D721Med (cell line): ENCODE measurements at regions not wholly inside any gene's neighbourhood (a gene's known extent, or its start where the extent isn't known, plus 50 kb on each side); places are given as distances from the start of the nearest gene placed in this dataset.
"Not testable (repeated sequence)": the region's sequence is repeated elsewhere in the genome, so short reads cannot be mapped to it uniquely, and the experiment has no call there.

Source experiments
- DNase-seq: peaks from one replicate; pipeline ENCODE4 v3.0.0; 2011; ENCODE audit warnings: low spot score; ENCODE audit not compliant: insufficient read length
- FAIRE-seq: peaks from 2 replicates; lab custom pipeline; 2011; peaks lifted over from hg19 to GRCh38; lab: Jason Lieb, UNC
- CTCF ChIP-seq: IDR thresholded peaks from 2 replicates; pipeline ENCODE4 v1.5.1; 2012; ENCODE audit warnings: mild to moderate bottlenecking, control low read depth; ENCODE audit not compliant: insufficient read depth; ENCODE audit errors: missing control alignments

- DNase-seq (no peak), FAIRE-seq (no peak)
- no peak for TF ChIP-seq CTCF
Measured at GRCh38 chr15:92843326-92843725, 56.8 kb upstream of the CHD2 start.

- DNase-seq (no peak), FAIRE-seq (no peak)
- no peak for TF ChIP-seq CTCF
Measured at GRCh38 chr15:92843814-92844213, 56.3 kb upstream of the CHD2 start.

GRCh38 chr15:92845126-92845508 is 55.0 kb upstream of the CHD2 start:
- FAIRE-seq (no peak), DNase-seq (no peak)
- no peak for TF ChIP-seq CTCF

GRCh38 chr15:92846741-92847140 is 53.4 kb upstream of the CHD2 start:
- no peak for FAIRE-seq
- no peak for TF ChIP-seq CTCF
- no peak for DNase-seq

- FAIRE-seq (no peak), DNase-seq (no peak)
- no peak for TF ChIP-seq CTCF
Measured at GRCh38 chr15:92847841-92848240, 52.3 kb upstream of the CHD2 start.

- FAIRE-seq (no peak), DNase-seq (no peak)
- TF ChIP-seq CTCF: no peak
Measured at GRCh38 chr15:92848464-92848851, 51.7 kb upstream of the CHD2 start.

- DNase-seq (no peak), FAIRE-seq (no peak)
- no peak for TF ChIP-seq CTCF
Measured at GRCh38 chr15:92848852-92849598, 51.1 kb upstream of the CHD2 start.

- FAIRE-seq, DNase-seq: not testable (repeated sequence)
Measured at GRCh38 chr15:92850218-92850617, 49.9 kb upstream of the CHD2 start.
